GM12865 (cell line): ENCODE measurements at regions not wholly inside any gene's neighbourhood (a gene's known extent, or its start where the extent isn't known, plus 50 kb on each side); places are given as distances from the start of the nearest gene placed in this dataset.

Experiments
- DNase-seq: peaks from one replicate; pipeline ENCODE4 v3.0.0; 2010; ENCODE audit warnings: low read depth
- H3K4me3 ChIP-seq: 2 replicates; pipeline ENCODE4 v1.5.1; 2011; ENCODE audit warnings: mild to moderate bottlenecking, low read depth, low read length, control low read depth
- TF ChIP-seq, protein P1 (sequence below): IDR thresholded peaks from 2 replicates; pipeline ENCODE4 v1.5.1; 2011; ENCODE audit warnings: low read length, control low read depth, low read depth, inconsistent platforms; ENCODE audit not compliant: insufficient read depth; ENCODE audit errors: missing control alignments

DNA sequence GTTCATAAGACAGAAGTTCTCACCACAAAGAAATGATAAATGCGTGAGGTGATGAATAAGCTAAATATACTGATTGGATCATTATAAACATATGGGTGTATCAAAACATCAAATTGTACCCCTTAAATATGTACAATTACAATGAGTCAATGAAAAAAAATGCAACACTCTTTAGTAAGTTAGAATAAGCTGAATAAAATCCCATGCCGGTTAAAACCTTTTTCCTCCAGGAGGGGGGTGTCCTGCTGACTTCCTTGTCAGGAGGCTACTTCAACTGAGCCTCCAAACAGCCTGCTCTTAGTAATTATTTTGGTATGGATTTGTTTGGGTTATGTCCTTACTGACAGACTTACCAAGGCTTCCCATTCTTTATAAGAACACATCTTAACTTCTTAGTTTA lies 649.1 kb downstream of the INHBA start:
- TF ChIP-seq, protein P1, sequence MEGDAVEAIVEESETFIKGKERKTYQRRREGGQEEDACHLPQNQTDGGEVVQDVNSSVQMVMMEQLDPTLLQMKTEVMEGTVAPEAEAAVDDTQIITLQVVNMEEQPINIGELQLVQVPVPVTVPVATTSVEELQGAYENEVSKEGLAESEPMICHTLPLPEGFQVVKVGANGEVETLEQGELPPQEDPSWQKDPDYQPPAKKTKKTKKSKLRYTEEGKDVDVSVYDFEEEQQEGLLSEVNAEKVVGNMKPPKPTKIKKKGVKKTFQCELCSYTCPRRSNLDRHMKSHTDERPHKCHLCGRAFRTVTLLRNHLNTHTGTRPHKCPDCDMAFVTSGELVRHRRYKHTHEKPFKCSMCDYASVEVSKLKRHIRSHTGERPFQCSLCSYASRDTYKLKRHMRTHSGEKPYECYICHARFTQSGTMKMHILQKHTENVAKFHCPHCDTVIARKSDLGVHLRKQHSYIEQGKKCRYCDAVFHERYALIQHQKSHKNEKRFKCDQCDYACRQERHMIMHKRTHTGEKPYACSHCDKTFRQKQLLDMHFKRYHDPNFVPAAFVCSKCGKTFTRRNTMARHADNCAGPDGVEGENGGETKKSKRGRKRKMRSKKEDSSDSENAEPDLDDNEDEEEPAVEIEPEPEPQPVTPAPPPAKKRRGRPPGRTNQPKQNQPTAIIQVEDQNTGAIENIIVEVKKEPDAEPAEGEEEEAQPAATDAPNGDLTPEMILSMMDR, result no peak
- no peak for DNase-seq
- no peak overlapping the region for H3K4me3 ChIP-seq

DNA sequence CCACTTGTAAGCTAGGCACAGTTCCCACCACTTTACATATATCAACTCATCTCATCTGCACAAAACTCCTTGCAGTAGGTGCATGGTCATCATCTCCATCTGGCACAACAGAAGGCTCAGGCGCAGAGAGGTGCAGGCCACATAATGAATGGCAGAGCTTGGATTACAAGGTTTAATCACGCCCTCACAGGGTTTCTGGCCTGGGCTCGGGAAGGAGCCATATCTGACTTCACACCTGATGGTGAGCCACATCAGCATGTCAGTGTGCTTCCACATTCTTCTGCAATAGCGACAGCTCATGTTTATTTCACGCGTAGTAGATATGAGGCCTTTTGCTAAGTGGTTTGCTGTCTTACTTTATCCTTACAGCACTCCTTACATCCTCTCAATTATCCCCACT lies 650.2 kb downstream of the INHBA start:
- DNase-seq, result no peak
- no peak overlapping the region for H3K4me3 ChIP-seq
- TF ChIP-seq, protein P1, result no peak

DNA sequence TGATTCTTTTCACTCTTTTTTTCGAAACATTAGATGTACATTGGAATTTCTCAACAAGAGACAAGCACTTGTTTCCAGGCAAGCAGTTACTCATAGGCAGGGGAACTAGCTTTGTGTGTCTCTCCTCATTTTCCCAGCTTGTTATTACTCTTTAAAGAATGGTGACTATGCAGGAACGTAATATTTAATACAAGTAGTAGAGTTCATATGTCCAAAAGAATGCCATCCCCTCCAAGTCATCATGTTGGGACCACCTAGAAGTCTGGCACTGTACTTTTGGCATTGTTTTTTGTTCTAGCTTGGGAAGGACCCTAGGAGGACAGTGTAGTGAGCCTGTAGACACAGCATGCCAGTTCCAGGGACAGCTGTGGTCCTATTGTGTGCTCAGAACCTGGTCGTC lies 650.7 kb downstream of the INHBA start:
- no peak for DNase-seq
- H3K4me3 ChIP-seq, result no peak overlapping the region
- TF ChIP-seq, protein P1, result no peak

DNA sequence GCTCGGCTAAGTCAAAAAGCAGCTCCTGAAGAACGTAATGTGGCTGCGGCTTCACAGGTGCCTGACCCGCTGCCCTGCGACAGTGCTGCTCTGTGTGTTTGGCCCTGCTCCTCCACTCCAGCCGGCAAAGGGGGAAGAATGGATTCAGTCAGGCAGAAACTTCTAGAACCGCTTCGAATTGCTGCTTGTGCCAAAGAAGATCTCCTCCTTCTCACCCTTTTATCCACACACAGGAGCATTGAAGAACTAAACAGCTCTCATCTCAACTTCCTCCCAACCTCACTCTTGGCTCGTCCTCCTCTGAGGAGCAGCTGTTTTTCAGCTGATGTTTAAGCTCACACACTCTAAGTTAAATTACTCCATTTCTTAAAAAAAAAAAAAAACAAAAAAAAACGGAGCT lies 651.4 kb downstream of the INHBA start:
- DNase-seq, result no peak
- no peak overlapping the region for H3K4me3 ChIP-seq
- TF ChIP-seq, protein P1, result no peak

GRCh38 chr7:41051062-41051461 lies 651.8 kb downstream of the INHBA start:
- TF ChIP-seq, protein P1, result no peak
- no peak for DNase-seq
- H3K4me3 ChIP-seq, result no peak overlapping the region

- no peak for DNase-seq
- TF ChIP-seq, protein P1, result no peak
- no peak overlapping the region for H3K4me3 ChIP-seq
Measured at GRCh38 chr7:41048771-41049170, 654.1 kb downstream of the INHBA start.

DNA sequence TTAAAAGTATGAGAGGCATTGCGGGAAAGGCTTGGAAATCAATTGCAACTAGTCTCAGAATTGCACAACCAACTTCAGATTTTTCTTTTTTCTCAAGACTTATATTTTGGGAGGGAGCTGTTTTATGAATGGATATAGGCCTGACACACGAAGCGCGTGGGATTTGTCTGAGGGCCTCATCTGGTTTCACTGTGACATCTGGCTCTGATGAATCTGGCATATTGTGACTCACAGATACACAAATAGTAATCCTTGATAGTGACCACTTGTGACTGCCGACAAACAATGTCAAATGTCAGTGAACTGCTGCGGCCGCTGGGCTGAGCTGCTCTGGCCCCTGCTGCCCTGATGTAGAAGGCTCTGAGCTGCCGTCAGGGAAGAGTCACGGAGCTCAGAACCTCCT lies 655.1 kb downstream of the INHBA start:
- H3K4me3 ChIP-seq, result no peak overlapping the region
- no peak for DNase-seq

More for the DNA sequence above, 655.1 kb downstream of the INHBA start:
- TF ChIP-seq, protein P1, result no peak
